Caco-2 (cell line): ENCODE measurements at regions not wholly inside any gene's neighbourhood (a gene's known extent, or its start where the extent isn't known, plus 50 kb on each side); places are given as distances from the start of the nearest gene placed in this dataset.

Experiments used
- BruUV-seq: library from RNA; stranded (reverse); fragments of 400-500 nt; replicated peaks from 2 replicates; lab custom pipeline; 2021; lab: Mats Ljungman, UMichigan
- CTCF ChIA-PET: fragments of 300-600 bp; sonication (Branson Sonifier 250); formaldehyde crosslinking; loops from one replicate; lab custom pipeline; 2022; ENCODE audit warnings: antibody characterized with exemption; lab: Charles Lee
- POLR2A ChIA-PET: fragments of 300-600 bp; sonication (Branson Sonifier 250); formaldehyde crosslinking; loops from one replicate; lab custom pipeline; 2022; ENCODE audit warnings: antibody characterized with exemption; lab: Charles Lee
- DNase-seq, 2 experiments: peaks; one replicate each; pipeline versions ENCODE4 v3.0.0 to v3.0.0-alpha.2; 2020 to 2022
- H3K27me3 ChIP-seq: replicated peaks from 2 replicates; pipeline ENCODE4 v1.6.0; 2011; ENCODE audit warnings: low read length; ENCODE audit not compliant: control insufficient read depth, insufficient read depth
- H3K36me3 ChIP-seq: 2 replicates; pipeline ENCODE4 v1.5.1; 2011; ENCODE audit warnings: low read length; ENCODE audit not compliant: control insufficient read depth, insufficient read depth
- H3K4me1 ChIP-seq: fragments of 250-450 bp; sonication (Bioruptor Pico); 2 replicates; pipeline ENCODE4 v1.5.1; 2020; ENCODE audit warnings: mild to moderate bottlenecking
- H3K4me3 ChIP-seq: 2 replicates; pipeline ENCODE4 v1.5.1; 2011; ENCODE audit warnings: low read depth, mild to moderate bottlenecking, control low read depth, low read length
- H3K9me3 ChIP-seq: fragments of 250-450 bp; sonication (Bioruptor Pico); 2 replicates; pipeline ENCODE4 v1.5.1; 2020; ENCODE audit warnings: mild to moderate bottlenecking, moderate library complexity
- H3K27ac Mint-ChIP-seq: one replicate; pipeline ENCODE4 v1.8.0; 2022; ENCODE audit warnings: mixed read lengths; ENCODE audit not compliant: unreplicated experiment
- H3K27me3 Mint-ChIP-seq: one replicate; pipeline ENCODE4 v1.8.0; 2022; ENCODE audit warnings: mixed read lengths; ENCODE audit not compliant: insufficient read depth, unreplicated experiment
- H3K36me3 Mint-ChIP-seq: one replicate; pipeline ENCODE4 v1.8.0; 2022; ENCODE audit warnings: mild to moderate bottlenecking, mixed read lengths; ENCODE audit not compliant: insufficient read depth, unreplicated experiment
- H3K4me1 Mint-ChIP-seq: one replicate; pipeline ENCODE4 v1.8.0; 2022; ENCODE audit warnings: low read depth, mixed read lengths; ENCODE audit not compliant: unreplicated experiment
- H3K4me3 Mint-ChIP-seq: one replicate; pipeline ENCODE4 v1.8.0; 2022; ENCODE audit warnings: mild to moderate bottlenecking, moderate library complexity, mixed read lengths; ENCODE audit not compliant: unreplicated experiment
- H3K9me3 Mint-ChIP-seq: one replicate; pipeline ENCODE4 v1.8.0; 2022; ENCODE audit warnings: mixed read lengths; ENCODE audit not compliant: unreplicated experiment
- CTCF ChIP-seq, 2 experiments: fragments of 200-600 bp in 1 of 2; IDR thresholded peaks; 1 replicate in 1 of 2; 2 replicates in 1 of 2; pipeline versions ENCODE4 v1.5.1 to v1.8.0; 2011 to 2022; ENCODE audit warnings: antibody characterized with exemption in 1 of 2, control low read depth in 1 of 2, inconsistent platforms in 1 of 2, low read depth in 1 of 2, low read length in 1 of 2, mild to moderate bottlenecking in 1 of 2, moderate library complexity in 1 of 2; ENCODE audit not compliant: insufficient read depth in 1 of 2, severe bottlenecking in 1 of 2, unreplicated experiment in 1 of 2
- intact Hi-C: fragments of 100-400 bp; cut with micrococcal nuclease; formaldehyde crosslinking; loops from one replicate; pipeline ENCODE4 v1.10.0; 2022; ENCODE audit not compliant: unreplicated experiment

GRCh38 chr17:63124536-63124935 lies 158.5 kb downstream of the TANC2 start:
- Histone ChIP-seq H3K27me3 (no peaks in the 10 kb centered on the region), H3K4me1 (no peaks in the 10 kb centered on the region), H3K9me3 (no peaks in the 10 kb centered on the region), H3K4me3 (no peak overlapping the region), H3K36me3 (no peaks in the 10 kb centered on the region)
- no TSS peak for BruUV-seq
- POLR2A ChIA-PET = no interaction called here
- TF ChIP-seq CTCF (IDR thresholded peaks at IDR 0.05; ENCODE audit: insufficient read depth in 1 of 2, low read depth in 1 of 2, low read length in 1 of 2, severe bottlenecking in 1 of 2, unreplicated experiment in 1 of 2) = no peak
- Mint-ChIP-seq H3K27ac (no peak overlapping the region), H3K4me1 (peaks cover 8% of the 10 kb centered on the region), H3K9me3 (no peaks in the 10 kb centered on the region), H3K4me3 (no peak overlapping the region), H3K27me3 (peaks cover 5% of the 10 kb centered on the region), H3K36me3 (no peaks in the 10 kb centered on the region)
- intact Hi-C loops = no loop called here
- peak in 1 of 2 experiments; percentile 6 for DNase-seq
- CTCF ChIA-PET = no interaction called here

- DNase-seq = no peak
- H3K27me3 ChIP-seq = no peaks in the 10 kb centered on the region
- H3K9me3 ChIP-seq = no peaks in the 10 kb centered on the region
- no TSS peak for BruUV-seq
- peaks cover 8% of the 10 kb centered on the region for H3K4me1 Mint-ChIP-seq
- intact Hi-C loops = no loop called here
- H3K36me3 Mint-ChIP-seq = no peaks in the 10 kb centered on the region
- no peak overlapping the region for H3K4me3 ChIP-seq
- ChIA-PET CTCF (no interaction called here), POLR2A (no interaction called here)
- no peaks in the 10 kb centered on the region for H3K9me3 Mint-ChIP-seq
- no peak overlapping the region for H3K4me3 Mint-ChIP-seq
- no peaks in the 10 kb centered on the region for H3K4me1 ChIP-seq
- H3K27me3 Mint-ChIP-seq = peaks cover 5% of the 10 kb centered on the region
- no peaks in the 10 kb centered on the region for H3K36me3 ChIP-seq
- TF ChIP-seq CTCF (IDR thresholded peaks at IDR 0.05; ENCODE audit: insufficient read depth in 1 of 2, low read depth in 1 of 2, low read length in 1 of 2, severe bottlenecking in 1 of 2, unreplicated experiment in 1 of 2) = no peak
- H3K27ac Mint-ChIP-seq = no peak overlapping the region
These were observed 158.9 kb downstream of the TANC2 start for GRCh38 chr17:63124958-63125357.

DNA sequence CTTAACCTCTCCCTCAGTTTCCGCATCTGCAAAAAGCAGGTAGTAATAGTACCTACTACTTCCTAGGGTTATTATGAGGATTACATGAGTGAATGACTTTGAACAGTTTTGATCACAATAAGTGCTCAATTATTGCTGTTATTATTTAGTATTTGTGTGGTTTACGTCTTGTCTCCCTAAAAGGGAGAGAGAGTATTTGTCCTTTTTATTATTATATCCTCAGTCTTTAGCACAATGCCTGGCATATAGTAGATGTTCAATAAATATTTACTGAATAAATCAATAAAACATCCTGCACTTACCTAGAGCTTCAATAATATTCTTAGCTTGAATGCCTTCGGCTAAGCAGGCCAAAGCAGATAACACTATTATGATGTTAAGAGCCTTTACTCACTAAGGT lies 160.0 kb downstream of the TANC2 start:
- H3K27ac Mint-ChIP-seq = no peak overlapping the region
- no peaks in the 10 kb centered on the region for H3K36me3 Mint-ChIP-seq
- H3K36me3 ChIP-seq = no peaks in the 10 kb centered on the region
- intact Hi-C loops = no loop called here
- H3K4me3 ChIP-seq = no peak overlapping the region
- H3K9me3 Mint-ChIP-seq = no peaks in the 10 kb centered on the region
- no peak for DNase-seq
- CTCF ChIA-PET = no interaction called here
- no peak overlapping the region for H3K4me3 Mint-ChIP-seq
- no peaks in the 10 kb centered on the region for H3K4me1 ChIP-seq
- peaks cover 5% of the 10 kb centered on the region for H3K27me3 Mint-ChIP-seq
- no peak for TF ChIP-seq CTCF (IDR thresholded peaks at IDR 0.05; ENCODE audit: insufficient read depth in 1 of 2, low read depth in 1 of 2, low read length in 1 of 2, severe bottlenecking in 1 of 2, unreplicated experiment in 1 of 2)
- H3K4me1 Mint-ChIP-seq = peaks cover 8% of the 10 kb centered on the region
- BruUV-seq = no TSS peak
- no peaks in the 10 kb centered on the region for H3K27me3 ChIP-seq
- POLR2A ChIA-PET = no interaction called here
- H3K9me3 ChIP-seq = no peaks in the 10 kb centered on the region
